ENCODE measurements at regions not wholly inside any gene's neighbourhood (a gene's known extent, or its start where the extent isn't known, plus 50 kb on each side); places are given as distances from the start of the nearest gene placed in this dataset.

- FAIRE-seq, result no peak
These were observed 184.4 kb upstream of the DYNLRB2 start for GRCh38 chr16:80356365-80356764.

- no peak for FAIRE-seq
These were observed 185.5 kb upstream of the DYNLRB2 start for GRCh38 chr16:80355335-80355734.

DNA sequence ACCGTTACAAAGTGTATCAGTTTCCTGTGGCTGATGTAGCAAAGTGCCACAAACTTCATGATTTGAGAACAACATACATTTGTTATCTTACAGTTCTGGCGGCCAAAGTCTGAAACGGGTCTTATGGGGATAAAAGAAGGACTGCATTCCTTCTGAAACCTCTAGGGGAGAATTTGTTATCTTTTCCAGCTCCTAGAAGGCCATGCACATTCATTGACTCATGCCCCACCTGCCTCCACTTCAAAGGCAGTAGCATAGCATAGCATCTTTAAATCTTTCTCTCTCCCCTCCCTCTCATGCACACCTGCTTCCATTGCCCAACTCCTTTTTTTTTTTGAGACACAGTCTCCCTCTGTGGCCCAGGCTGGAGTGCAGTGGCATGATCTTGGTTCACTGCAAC, 190.7 kb upstream of the DYNLRB2 start:
- FAIRE-seq, result no peak

DNA sequence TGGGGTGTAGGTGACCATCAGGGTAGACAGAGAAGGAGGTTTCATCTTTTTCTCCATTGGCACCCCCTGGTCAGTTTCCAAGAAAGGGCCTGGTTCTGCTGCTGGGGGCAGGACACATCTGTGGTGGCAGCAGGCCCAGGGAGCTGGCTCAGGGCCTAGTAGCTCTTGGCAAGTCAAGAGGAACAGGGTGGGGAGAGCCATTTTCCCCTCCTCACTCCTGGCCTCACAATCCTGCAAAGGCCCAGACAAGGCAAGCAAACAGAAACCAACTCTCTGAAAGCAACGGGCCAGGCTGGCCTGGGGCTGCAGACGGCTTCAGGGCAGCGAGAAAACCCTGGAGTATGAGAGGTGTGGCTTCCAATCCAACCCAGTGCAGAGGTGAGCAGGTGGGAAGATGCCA, 192.9 kb upstream of the DYNLRB2 start:
- FAIRE-seq, result no peak

DNA sequence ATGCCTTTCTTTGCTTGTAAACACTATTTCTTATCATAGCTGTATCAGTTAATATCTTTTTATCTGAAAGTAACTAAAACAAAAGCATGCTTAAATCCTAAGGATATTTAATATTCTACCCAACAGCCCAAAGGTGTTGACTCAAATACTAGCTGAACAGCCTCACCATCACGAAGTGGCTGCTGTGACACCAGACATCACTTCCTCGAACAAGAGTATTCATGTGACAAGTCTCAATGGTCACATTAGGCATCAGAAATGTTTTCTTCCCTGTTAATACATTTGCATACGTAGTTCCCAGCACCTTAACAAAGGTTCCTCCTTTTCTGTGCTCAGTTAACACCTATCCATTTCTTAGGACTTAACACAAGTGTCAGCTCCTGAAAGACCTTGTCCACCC, 193.8 kb upstream of the DYNLRB2 start:
- no peak for FAIRE-seq

DNA sequence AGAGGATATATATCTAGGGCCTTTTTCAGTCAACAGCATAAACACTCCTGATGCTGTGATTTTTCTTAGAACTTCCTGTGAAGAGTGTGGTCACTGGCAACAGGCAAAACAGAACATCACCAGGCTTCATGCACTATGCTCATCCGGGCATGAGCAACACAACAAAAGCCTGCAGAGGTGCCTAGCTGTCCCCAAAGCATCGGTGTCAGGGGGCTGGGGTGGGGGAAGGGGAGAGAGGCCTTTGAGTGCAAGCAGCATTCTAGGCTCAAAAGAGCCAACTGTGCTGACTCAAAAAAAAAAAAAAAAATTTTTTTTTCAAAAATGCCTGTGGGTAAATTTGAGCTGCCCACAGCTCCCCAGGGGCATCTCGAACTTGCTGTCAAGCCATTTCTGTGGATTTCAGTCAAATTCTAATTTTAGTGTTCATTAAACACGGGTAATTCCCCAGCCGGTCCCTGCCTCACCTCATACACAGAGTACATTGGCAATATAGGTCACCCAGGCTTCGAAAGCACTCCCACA, 194.6 kb upstream of the DYNLRB2 start:
- FAIRE-seq, result no peak

- no peak for FAIRE-seq
These were observed 195.1 kb upstream of the DYNLRB2 start for GRCh38 chr16:80345701-80346100.

- FAIRE-seq, result no peak
These were observed 196.2 kb upstream of the DYNLRB2 start for GRCh38 chr16:80344570-80344969.

- FAIRE-seq, result no peak
These were observed 199.5 kb upstream of the DYNLRB2 start for GRCh38 chr16:80341263-80341662.

- no peak for FAIRE-seq
These were observed 203.0 kb upstream of the DYNLRB2 start for GRCh38 chr16:80337786-80338185.

- FAIRE-seq, result no peak
These were observed 210.0 kb upstream of the DYNLRB2 start for GRCh38 chr16:80330803-80331202.

- FAIRE-seq, result no peak
These were observed 210.6 kb upstream of the DYNLRB2 start for GRCh38 chr16:80330150-80330549.

DNA sequence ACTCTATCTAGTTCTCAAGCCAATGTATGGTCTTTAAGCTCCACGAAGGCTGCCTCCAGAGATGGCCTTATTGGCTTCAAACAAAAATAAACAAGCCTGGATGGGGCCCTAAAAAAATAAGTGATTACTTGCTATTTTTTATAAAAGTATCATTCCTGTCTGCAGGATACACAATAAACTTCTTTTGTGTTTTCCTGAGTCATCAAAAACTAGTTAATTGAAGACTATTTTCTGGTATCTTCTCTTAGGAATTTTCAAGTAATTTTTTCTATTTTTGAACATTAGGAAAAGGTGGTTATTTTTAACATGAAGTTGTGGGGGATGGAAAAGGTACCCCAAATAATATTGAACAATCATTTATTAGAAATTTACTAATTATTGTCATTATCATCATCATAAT, 213.1 kb upstream of the DYNLRB2 start:
- no peak for FAIRE-seq

DNA sequence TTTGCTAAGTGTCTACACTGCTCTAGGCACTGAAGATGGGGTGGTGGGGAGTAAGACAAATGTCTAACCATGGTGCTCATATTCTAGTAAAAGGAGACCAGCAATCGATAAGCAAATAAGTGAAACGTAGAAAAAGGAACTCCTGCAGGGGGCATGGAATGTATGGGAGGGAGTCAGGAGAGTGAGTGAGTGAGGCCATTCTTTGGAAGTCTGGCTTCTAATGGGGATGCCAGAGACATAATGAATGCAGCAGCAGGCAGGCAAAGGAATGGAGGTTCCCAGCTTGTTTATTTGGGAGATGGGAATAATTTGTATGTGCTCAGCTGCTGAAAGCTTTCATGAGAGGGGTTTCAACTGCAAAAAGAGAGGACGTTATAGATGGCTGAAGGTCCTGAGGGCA, 216.4 kb upstream of the DYNLRB2 start:
- no peak for FAIRE-seq

DNA sequence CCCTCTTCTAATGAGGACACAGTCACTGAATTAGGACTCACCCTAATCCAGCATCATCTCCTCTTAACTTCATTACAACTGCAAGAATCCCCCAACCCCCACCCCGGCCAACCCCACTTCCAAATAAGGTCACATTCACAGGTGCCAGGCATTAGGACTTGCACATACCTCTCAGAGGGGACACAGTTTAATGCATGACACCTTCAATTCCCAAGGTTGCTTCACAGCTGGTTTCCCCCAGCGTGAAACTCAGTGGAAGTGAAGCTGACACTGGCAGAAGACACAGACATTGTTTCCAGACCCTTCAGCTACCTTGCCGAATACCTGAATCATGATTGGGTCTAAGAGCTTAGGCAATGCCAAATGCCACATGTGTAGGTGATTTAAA, 217.0 kb upstream of the DYNLRB2 start:
- FAIRE-seq, result no peak

- FAIRE-seq, result no peak
These were observed 217.5 kb upstream of the DYNLRB2 start for GRCh38 chr16:80323187-80323807.

DNA sequence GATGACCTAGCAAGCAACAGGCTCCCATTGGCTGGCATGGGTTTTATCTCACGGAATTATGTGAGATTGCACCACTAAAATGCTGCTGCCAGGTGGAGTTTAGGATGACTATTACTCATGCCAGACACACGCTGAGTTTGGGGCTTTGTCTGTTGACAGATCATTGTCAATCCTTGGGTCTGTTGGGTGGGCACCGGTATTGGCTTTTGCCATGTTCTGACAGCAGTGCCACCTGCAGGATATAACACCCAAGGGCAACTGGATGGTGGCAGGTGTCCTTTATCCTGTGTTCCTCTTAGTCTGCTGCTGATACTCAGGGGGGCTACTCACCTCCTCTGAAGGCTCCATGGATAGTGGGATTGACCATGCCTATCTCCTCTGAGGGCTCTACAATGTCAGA, 221.6 kb upstream of the DYNLRB2 start:
- no peak for FAIRE-seq

DNA sequence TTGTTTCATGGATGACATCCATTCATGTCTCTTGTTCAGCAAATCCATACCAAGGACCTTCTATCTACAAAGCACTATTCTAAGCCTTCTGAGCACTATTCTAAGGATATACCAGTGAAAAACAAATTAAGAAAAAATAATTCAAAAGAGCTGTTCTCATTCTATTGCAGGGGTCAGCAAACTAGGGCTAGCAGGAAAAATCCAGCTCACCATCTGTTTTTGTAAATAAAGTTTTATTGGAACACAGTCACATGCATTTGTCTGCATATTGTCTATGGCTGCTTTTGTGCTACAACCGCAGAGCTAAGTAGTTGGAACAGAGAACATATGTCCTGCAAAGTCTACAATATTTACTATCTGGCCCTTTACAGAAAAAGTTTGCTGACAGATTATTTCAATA, 222.7 kb upstream of the DYNLRB2 start:
- no peak for FAIRE-seq

DNA sequence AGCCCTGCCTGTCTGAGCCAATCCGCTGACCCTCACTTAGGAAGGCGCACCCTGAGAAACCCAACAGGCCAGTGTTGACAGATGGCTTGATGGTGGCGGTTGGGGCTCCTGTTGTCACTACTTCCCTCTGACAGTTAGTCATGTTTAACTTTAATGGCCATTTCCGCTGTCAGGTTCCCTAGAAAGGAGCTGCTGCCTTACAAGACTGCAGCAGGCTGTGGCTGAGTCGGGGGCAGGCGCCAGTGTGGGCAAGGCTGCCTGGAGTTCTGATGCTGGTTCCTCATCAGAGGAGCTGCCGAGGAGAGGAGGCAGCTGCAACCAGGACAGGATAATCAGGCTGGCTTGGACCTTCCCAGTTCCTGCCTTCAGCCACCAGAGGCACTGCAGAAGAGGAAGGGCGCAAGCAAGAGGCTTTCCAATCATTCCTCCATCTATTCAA, 223.2 kb upstream of the DYNLRB2 start:
- FAIRE-seq, result no peak

DNA sequence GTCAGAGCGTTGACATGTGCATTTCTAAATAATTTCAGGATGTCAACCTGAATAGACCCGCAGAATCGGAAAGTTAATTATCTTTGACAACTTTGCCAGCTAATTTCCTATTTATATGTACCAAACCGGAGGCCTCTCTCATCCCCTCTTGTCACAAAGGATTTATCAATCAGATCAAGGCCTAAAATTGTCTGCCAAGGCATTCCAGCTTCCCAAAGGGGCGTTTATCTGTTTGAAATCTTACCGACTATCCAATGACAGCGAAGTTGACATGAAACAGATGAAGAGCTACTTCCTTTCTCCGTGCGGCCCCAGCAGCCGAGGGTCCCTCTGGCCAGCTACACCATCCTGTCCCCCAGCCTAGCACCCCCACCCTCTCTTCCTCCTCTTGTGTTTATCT, 223.7 kb upstream of the DYNLRB2 start:
- FAIRE-seq, result no peak

DNA sequence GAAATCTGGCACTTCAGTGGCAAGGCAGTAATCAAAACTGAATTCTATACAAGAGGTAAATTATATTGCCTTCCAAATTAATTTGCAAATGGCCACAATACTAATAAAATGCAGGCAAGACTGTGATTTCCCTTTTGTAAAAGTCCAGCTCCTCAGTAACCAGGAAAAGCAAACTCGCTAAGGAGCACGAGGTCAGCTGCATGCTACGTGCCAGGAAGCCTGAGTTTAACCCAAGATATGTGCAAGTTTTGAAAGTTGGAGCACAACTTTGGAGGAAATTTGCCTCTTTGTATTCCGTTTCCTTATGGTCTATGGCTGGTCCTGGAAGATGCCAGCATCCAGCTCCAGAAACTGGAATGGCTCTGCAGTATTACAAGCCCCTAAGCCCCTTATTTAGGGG, 226.8 kb upstream of the DYNLRB2 start:
- FAIRE-seq, result no peak

DNA sequence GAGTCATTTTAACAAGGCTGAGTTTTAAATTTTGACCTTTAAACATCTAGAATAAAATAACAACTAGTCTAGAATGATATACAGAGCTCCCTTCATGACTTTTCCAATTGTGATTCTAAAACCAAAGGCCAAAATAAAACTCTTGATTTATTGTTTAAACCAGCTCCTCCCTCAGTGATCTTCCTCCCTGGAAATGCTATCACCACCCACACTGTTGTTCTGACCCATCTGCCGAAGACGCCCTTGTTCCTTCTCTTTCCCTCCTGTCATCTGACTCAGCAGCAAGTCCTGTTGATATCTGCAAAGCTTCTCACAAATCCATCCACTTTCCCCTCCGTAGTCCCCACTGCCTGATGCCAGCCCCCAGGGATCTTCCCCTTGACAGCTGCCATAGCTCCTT, 231.6 kb upstream of the DYNLRB2 start:
- no peak for FAIRE-seq

GRCh38 chr16:80305410-80305809, 235.4 kb upstream of the DYNLRB2 start:
- no peak for FAIRE-seq

- FAIRE-seq, result no peak
These were observed 237.1 kb upstream of the DYNLRB2 start for GRCh38 chr16:80303691-80304090.

DNA sequence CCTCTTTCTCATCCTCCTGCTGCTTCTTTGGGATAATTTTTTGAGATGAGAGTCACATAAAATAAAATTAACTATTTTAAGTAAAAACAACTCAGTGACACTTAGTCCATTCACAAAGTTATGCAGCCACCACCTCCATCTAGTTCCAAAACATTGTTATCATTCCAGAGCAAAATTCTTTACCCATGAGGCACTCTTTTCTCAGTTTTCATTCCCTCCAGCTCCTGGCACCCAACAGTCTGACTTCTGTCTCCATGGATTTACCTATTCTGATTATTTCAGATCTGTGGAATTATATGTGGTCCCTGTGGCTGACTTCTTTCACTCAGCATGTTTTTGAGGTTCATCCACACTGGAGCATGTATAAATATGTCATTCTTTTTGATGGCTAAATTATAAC, 239.9 kb upstream of the DYNLRB2 start:
- no peak for FAIRE-seq
